CD14-positive monocyte (primary cell): ENCODE measurements at regions not wholly inside any gene's neighbourhood (a gene's known extent, or its start where the extent isn't known, plus 50 kb on each side); places are given as distances from the start of the nearest gene placed in this dataset.

ENCODE experiments used
- DNase-seq, 3 donors: peaks; one replicate each; pipeline ENCODE4 v3.0.0-alpha.2; 2011 to 2022
- H2AFZ ChIP-seq: 2 replicates; pipeline ENCODE4 v1.6.0; 2012; ENCODE audit warnings: mild to moderate bottlenecking, low read depth, low read length, inconsistent platforms; ENCODE audit not compliant: insufficient read depth, poor library complexity, severe bottlenecking
- H3K27ac ChIP-seq, 2 donors: 1 replicate in 1 of 2; 2 replicates in 1 of 2; pipeline ENCODE4 v1.5.1; 2012 to 2013; ENCODE audit warnings: low read length in 2 of 2, control low read depth in 1 of 2, inconsistent platforms in 1 of 2, low read depth in 1 of 2, mild to moderate bottlenecking in 1 of 2
- H3K27me3 ChIP-seq, 2 donors: one replicate each; pipeline versions ENCODE4 v1.6.0 to v1.6.1; 2011 to 2013; ENCODE audit warnings: low read length in 2 of 2; ENCODE audit not compliant: control insufficient read depth in 2 of 2, insufficient read depth in 2 of 2
- H3K36me3 ChIP-seq, 2 donors: replicated peaks in 1 of 2; 1 replicate in 1 of 2; 2 replicates in 1 of 2; pipeline versions ENCODE4 v1.5.1 to v1.6.1; 2012 to 2013; ENCODE audit warnings: low read length in 2 of 2, control low read depth in 1 of 2, inconsistent platforms in 1 of 2, mild to moderate bottlenecking in 1 of 2; ENCODE audit not compliant: insufficient read depth in 2 of 2, control insufficient read depth in 1 of 2
- H3K4me1 ChIP-seq, 2 donors: 1 replicate in 1 of 2; 2 replicates in 1 of 2; pipeline versions ENCODE4 v1.5.1 to v1.6.1; 2012 to 2013; ENCODE audit warnings: low read length in 2 of 2, control low read depth in 1 of 2, inconsistent platforms in 1 of 2, mild to moderate bottlenecking in 1 of 2, moderate library complexity in 1 of 2; ENCODE audit not compliant: insufficient read depth in 2 of 2, control insufficient read depth in 1 of 2
- H3K4me2 ChIP-seq: replicated peaks from 2 replicates; pipeline ENCODE3; 2012; ENCODE audit warnings: low read length, moderate library complexity, mild to moderate bottlenecking; ENCODE audit not compliant: poor library complexity, severe bottlenecking; ENCODE audit errors: extremely low read depth
- H3K4me3 ChIP-seq, 3 experiments: fragments of 200-600 bp in 1 of 3; sonication (generic) in 1 of 3; replicated peaks in 1 of 3; 1 replicate in 2 of 3; 2 replicates in 1 of 3; pipeline ENCODE4 v1.5.1; 2011 to 2013; ENCODE audit warnings: low read length in 3 of 3, mild to moderate bottlenecking in 3 of 3, control low read depth in 2 of 3, low read depth in 2 of 3, inconsistent platforms in 1 of 3, moderate library complexity in 1 of 3
- H3K79me2 ChIP-seq: 2 replicates; pipeline ENCODE4 v1.6.0; 2012; ENCODE audit warnings: mild to moderate bottlenecking, control low read depth, inconsistent platforms, low read length, moderate library complexity; ENCODE audit not compliant: insufficient read depth
- H3K9ac ChIP-seq: 2 replicates; pipeline ENCODE4 v1.6.0; 2017; ENCODE audit warnings: low read length, mild to moderate bottlenecking; ENCODE audit not compliant: insufficient read depth, poor library complexity, severe bottlenecking
- H3K9me3 ChIP-seq, 2 donors: replicated peaks in 1 of 2; 1 replicate in 1 of 2; 2 replicates in 1 of 2; pipeline versions ENCODE4 v1.5.1 to v1.6.1; 2012 to 2013; ENCODE audit warnings: low read length in 2 of 2, control low read depth in 1 of 2; ENCODE audit not compliant: control insufficient read depth in 1 of 2, insufficient read depth in 1 of 2
- H4K20me1 ChIP-seq: 2 replicates; pipeline ENCODE4 v1.6.0; 2012; ENCODE audit warnings: mild to moderate bottlenecking, low read length, control low read depth, moderate library complexity; ENCODE audit not compliant: insufficient read depth
- H3K27ac Mint-ChIP-seq, 7 donors: one replicate each; pipeline ENCODE4 v1.8.0; 2020; ENCODE audit warnings: mild to moderate bottlenecking in 7 of 7, mixed read lengths in 7 of 7, moderate library complexity in 6 of 7, inconsistent platforms in 2 of 7
- H3K27me3 Mint-ChIP-seq, 3 donors: one replicate each; pipeline ENCODE4 v1.8.0; 2021 to 2022; ENCODE audit warnings: low read depth in 3 of 3, mild to moderate bottlenecking in 3 of 3, mixed read lengths in 3 of 3, moderate library complexity in 3 of 3, inconsistent platforms in 1 of 3
- H3K36me3 Mint-ChIP-seq, 2 donors: one replicate each; pipeline ENCODE4 v1.8.0; 2020; ENCODE audit warnings: mixed read lengths in 2 of 2, inconsistent platforms in 1 of 2, mild to moderate bottlenecking in 1 of 2
- H3K4me1 Mint-ChIP-seq: one replicate; pipeline ENCODE4 v1.8.0; 2020; ENCODE audit warnings: mild to moderate bottlenecking, mixed read lengths
- H3K4me3 Mint-ChIP-seq, 2 donors: one replicate each; pipeline ENCODE4 v1.8.0; 2020; ENCODE audit warnings: mild to moderate bottlenecking in 2 of 2, mixed read lengths in 2 of 2, moderate library complexity in 1 of 2
- H3K9me3 Mint-ChIP-seq, 7 donors: one replicate each; pipeline ENCODE4 v1.8.0; 2020 to 2022; ENCODE audit warnings: mixed read lengths in 7 of 7, mild to moderate bottlenecking in 6 of 7, moderate library complexity in 6 of 7, inconsistent platforms in 2 of 7
- WGBS: methylation state at CpG from one replicate; pipeline ENCODE4 v1.1.5; 2013; ENCODE audit warnings: missing lambda C conversion rate; ENCODE audit not compliant: insufficient coverage; 5-methylcytosine and 5-hydroxymethylcytosine counted together
- intact Hi-C, 2 donors: fragments of 100-400 bp; cut with micrococcal nuclease; formaldehyde crosslinking; loops; one replicate each; pipeline versions ENCODE4 v1.15.0 to v1.15.1; 2023
- TF ChIP-seq, protein P1 (sequence below): fragments of 200-600 bp; IDR thresholded peaks from one replicate; pipeline ENCODE4 v1.8.0; 2022; ENCODE audit warnings: antibody characterized with exemption, mild to moderate bottlenecking

DNA sequence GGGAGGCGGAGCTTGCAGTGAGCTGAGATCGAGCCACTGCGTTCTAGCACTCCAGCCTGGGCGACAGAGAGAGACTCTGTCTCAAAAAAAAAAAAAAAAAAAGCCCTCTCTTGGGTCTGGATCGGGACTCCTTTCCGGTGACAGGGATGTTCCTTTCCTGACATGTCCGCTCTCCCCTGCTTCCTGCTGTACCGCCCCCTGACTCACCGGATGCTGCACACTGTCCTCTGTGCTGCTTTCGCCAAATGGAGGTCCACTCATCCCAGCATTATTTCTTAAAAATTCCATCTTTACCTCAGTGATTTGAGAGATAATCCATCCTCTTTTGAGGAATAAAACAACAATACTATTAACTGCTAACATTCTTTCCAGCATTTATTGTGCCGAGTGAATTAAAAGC lies 113.8 kb upstream of the EEPD1 start:
- Histone ChIP-seq H3K27ac (no peak overlapping the region), H3K4me3 (no peak overlapping the region), H2AFZ (no peak overlapping the region), H3K36me3 (no peaks in the 10 kb centered on the region), H3K9me3 (no peaks in the 10 kb centered on the region), H4K20me1 (no peaks in the 10 kb centered on the region), H3K27me3 (no peaks in the 10 kb centered on the region), H3K4me1 (no peaks in the 10 kb centered on the region), H3K4me2 (no peak overlapping the region), H3K9ac (no peak overlapping the region), H3K79me2 (no peaks in the 10 kb centered on the region)
- Mint-ChIP-seq H3K27me3 (peaks cover 1 to 6% (median 4%) of the 10 kb centered on the region in 3 donors), H3K9me3 (no peaks in the 10 kb centered on the region), H3K4me1 (peaks cover 6% of the 10 kb centered on the region), H3K36me3 (no peaks in the 10 kb centered on the region), H3K4me3 (no peak overlapping the region), H3K27ac (no peak overlapping the region)
- intact Hi-C loops = no loop called here
- 99% methylated on average over 9 of the region's 11 CpGs for WGBS
- no peak for DNase-seq
- TF ChIP-seq, protein P1, sequence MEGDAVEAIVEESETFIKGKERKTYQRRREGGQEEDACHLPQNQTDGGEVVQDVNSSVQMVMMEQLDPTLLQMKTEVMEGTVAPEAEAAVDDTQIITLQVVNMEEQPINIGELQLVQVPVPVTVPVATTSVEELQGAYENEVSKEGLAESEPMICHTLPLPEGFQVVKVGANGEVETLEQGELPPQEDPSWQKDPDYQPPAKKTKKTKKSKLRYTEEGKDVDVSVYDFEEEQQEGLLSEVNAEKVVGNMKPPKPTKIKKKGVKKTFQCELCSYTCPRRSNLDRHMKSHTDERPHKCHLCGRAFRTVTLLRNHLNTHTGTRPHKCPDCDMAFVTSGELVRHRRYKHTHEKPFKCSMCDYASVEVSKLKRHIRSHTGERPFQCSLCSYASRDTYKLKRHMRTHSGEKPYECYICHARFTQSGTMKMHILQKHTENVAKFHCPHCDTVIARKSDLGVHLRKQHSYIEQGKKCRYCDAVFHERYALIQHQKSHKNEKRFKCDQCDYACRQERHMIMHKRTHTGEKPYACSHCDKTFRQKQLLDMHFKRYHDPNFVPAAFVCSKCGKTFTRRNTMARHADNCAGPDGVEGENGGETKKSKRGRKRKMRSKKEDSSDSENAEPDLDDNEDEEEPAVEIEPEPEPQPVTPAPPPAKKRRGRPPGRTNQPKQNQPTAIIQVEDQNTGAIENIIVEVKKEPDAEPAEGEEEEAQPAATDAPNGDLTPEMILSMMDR = no peak

DNA sequence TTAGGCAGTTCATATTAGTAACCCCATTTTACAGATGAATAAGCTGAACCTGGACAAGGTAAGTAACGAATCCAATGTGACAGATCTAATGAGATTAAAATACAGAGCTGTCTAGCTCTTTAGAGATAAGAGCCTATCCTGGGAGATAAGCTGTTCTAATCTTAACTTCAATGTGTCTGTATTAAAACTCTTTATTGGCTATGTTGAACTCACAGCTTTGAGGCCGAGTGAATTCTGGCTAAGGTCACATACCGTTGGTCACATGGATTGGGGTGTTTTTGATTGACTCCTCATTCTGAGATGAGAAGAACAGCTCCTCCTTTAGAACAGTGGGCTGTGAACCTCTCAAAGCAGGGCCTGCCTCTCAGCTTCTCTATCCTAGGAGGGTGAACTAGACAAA lies 113.4 kb upstream of the EEPD1 start:
- Histone ChIP-seq H4K20me1 (no peaks in the 10 kb centered on the region), H3K27me3 (no peaks in the 10 kb centered on the region), H3K27ac (no peak overlapping the region), H3K9ac (no peak overlapping the region), H3K36me3 (no peaks in the 10 kb centered on the region), H3K9me3 (no peaks in the 10 kb centered on the region), H3K4me2 (no peak overlapping the region), H3K4me1 (no peaks in the 10 kb centered on the region), H3K79me2 (no peaks in the 10 kb centered on the region), H3K4me3 (no peak overlapping the region), H2AFZ (no peak overlapping the region)
- Mint-ChIP-seq H3K4me3 (no peak overlapping the region), H3K27ac (no peak overlapping the region), H3K4me1 (peaks cover 6% of the 10 kb centered on the region), H3K9me3 (no peaks in the 10 kb centered on the region), H3K27me3 (peaks cover 1 to 6% (median 4%) of the 10 kb centered on the region in 3 donors), H3K36me3 (no peaks in the 10 kb centered on the region)
- no peak for DNase-seq
- TF ChIP-seq, protein P1 = no peak
- WGBS = 100% methylated on average over 2 of the region's 3 CpGs
- intact Hi-C loops = no loop called here
